ENCODE measurements at regions not wholly inside any gene's neighbourhood (a gene's known extent, or its start where the extent isn't known, plus 50 kb on each side); places are given as distances from the start of the nearest gene placed in this dataset.

DNA sequence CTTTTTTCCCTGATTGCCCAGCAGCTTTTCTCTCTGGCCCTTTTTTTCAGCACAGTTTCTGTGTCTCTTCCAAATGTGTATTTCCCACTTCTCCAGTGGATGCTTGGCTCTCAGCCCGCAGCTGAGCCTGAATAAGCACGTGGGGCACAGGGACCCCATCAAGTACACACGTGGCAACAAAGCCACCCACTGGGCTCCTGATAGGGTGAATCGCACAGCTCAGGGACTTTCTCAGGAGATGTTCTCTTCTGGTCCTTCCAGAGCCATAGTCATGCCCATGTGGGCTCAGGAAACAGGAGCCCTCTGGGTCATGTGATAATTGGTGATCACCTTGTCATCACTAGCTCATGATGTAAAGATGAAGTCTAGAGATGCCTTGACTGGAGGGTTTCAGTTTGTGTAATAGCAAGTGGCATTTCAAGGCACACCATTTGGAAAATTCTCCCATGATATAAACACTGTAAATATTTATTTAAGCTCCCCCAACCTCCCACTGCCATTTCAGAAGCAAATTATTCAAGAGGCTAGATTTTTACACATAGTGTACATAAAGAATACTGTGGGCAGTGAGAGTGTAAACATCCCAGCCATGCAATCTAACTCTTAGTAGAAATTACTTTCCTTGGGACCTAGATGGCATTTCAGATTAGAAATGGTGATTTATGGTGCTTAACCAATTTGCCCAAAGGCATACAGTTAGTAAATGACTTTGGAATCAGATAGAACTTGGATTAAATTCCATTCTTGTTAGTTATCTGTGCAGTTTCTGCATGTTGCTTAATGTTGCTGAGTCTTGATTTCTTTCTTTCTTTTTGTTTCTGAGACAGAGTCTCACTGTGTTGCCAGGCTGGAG is 597.5 kb downstream of the SLC4A3 start:
- TF ChIP-seq EZH2phosphoT487 (IDR thresholded peaks at IDR 0.05; ENCODE audit: insufficient read depth, low read depth), result no peak
- TF ChIP-seq EZH2 (IDR thresholded peaks at IDR 0.05; ENCODE audit: insufficient read depth, poor library complexity, severe bottlenecking), result no peak
